K562 (cell line): ENCODE measurements at regions not wholly inside any gene's neighbourhood (a gene's known extent, or its start where the extent isn't known, plus 50 kb on each side); places are given as distances from the start of the nearest gene placed in this dataset.

Experiments
- ATAC-seq: fragments of 200-7000 bp; cut with Tn5 transposase; 3 replicates; pipeline ENCODE4 v1.9.1; 2020; ENCODE audit warnings: moderate library complexity
- BruUV-seq: library from RNA; stranded (reverse); fragments of 400-500 nt; replicated peaks from 2 replicates; lab custom pipeline; 2021; lab: Mats Ljungman, UMichigan
- CTCF ChIA-PET: fragments of 300-600 bp; formaldehyde crosslinking; extraction: SDS; loops from one replicate; lab custom pipeline; 2021; ENCODE audit warnings: low intra/inter-chr PET ratio; lab: Yijun Ruan, JAX
- POLR2A ChIA-PET: fragments of 300-600, 350-650 bp; sonication (Branson Sonifier 250); formaldehyde crosslinking; extraction: SDS; loops from one replicate; lab custom pipeline; 2021; ENCODE audit warnings: antibody characterized with exemption, inconsistent platforms; lab: Yijun Ruan, JAX
- DNase-seq, 4 experiments: peaks; one replicate each; pipeline versions ENCODE4 v3.0.0 to v3.0.0-alpha.2; 2011 to 2018; ENCODE audit warnings: low spot score in 3 of 4, mixed read lengths in 3 of 4; ENCODE audit errors: extremely low read depth in 1 of 4
- FAIRE-seq: peaks from 2 replicates; lab custom pipeline; 2011; peaks lifted over from hg19 to GRCh38; lab: Jason Lieb, UNC
- H2AFZ ChIP-seq: 2 replicates; pipeline ENCODE4 v1.6.0; 2011; ENCODE audit warnings: low read depth, low read length, control low read depth, inconsistent platforms
- H3K27ac ChIP-seq: fragments of 200-600 bp; 3 replicates; pipeline ENCODE4 v1.8.0; 2011; ENCODE audit warnings: low read depth, mild to moderate bottlenecking, control low read depth, inconsistent platforms, low read length, moderate library complexity, mixed read lengths; ENCODE audit errors: extremely low read depth
- H3K27me3 ChIP-seq, 2 experiments: fragments of 300-600 bp in 1 of 2; 2 replicates in 1 of 2; 3 replicates in 1 of 2; pipeline versions ENCODE4 v1.6.0 to v1.8.0; 2011; ENCODE audit warnings: inconsistent platforms in 2 of 2, low read length in 2 of 2, mild to moderate bottlenecking in 1 of 2, mixed read lengths in 1 of 2, moderate library complexity in 1 of 2; ENCODE audit not compliant: control insufficient read depth in 2 of 2, insufficient read depth in 2 of 2
- H3K36me3 ChIP-seq: fragments of 300-600 bp; 3 replicates; pipeline ENCODE4 v1.8.0; 2011; ENCODE audit warnings: mild to moderate bottlenecking, low read length, inconsistent platforms; ENCODE audit not compliant: control insufficient read depth, insufficient read depth
- H3K4me1 ChIP-seq, 2 experiments: fragments of 200-600 bp in 1 of 2; replicated peaks in 1 of 2; 2 replicates in 1 of 2; 3 replicates in 1 of 2; pipeline versions ENCODE4 v1.5.1 to v1.8.0; 2011; ENCODE audit warnings: inconsistent platforms in 2 of 2, low read length in 2 of 2, mild to moderate bottlenecking in 1 of 2, mixed read lengths in 1 of 2, moderate library complexity in 1 of 2; ENCODE audit not compliant: control insufficient read depth in 2 of 2, insufficient read depth in 2 of 2
- H3K4me2 ChIP-seq: 2 replicates; pipeline ENCODE4 v1.6.1; 2011; ENCODE audit warnings: low read length, control low read depth, inconsistent platforms, mixed read lengths; ENCODE audit not compliant: insufficient read depth
- H3K4me3 ChIP-seq: fragments of 200-600 bp; sonication (generic), shearing (Covaris generic); 2 replicates; pipeline ENCODE4 v1.5.1; 2016; ENCODE audit warnings: control low read depth, inconsistent platforms
- H3K79me2 ChIP-seq: fragments of 200-600 bp; 3 replicates; pipeline ENCODE4 v1.8.0; 2011; ENCODE audit warnings: low read length, inconsistent platforms; ENCODE audit not compliant: control insufficient read depth, insufficient read depth
- H3K9ac ChIP-seq, 2 experiments: 2 replicates each; pipeline versions ENCODE4 v1.6.0 to v1.6.1; 2011; ENCODE audit warnings: low read depth in 2 of 2, low read length in 2 of 2, control low read depth in 1 of 2, inconsistent platforms in 1 of 2, mild to moderate bottlenecking in 1 of 2, mixed read lengths in 1 of 2; ENCODE audit not compliant: insufficient read depth in 1 of 2
- H3K9me1 ChIP-seq: one replicate; pipeline ENCODE4 v1.6.0; 2011; ENCODE audit warnings: inconsistent platforms, mild to moderate bottlenecking, low read length, moderate library complexity; ENCODE audit not compliant: control insufficient read depth, insufficient read depth
- H3K9me3 ChIP-seq: replicated peaks from 2 replicates; pipeline ENCODE4 v1.5.1; 2011; ENCODE audit warnings: low read depth, low read length, inconsistent platforms; ENCODE audit not compliant: control insufficient read depth, insufficient read depth
- H4K20me1 ChIP-seq: replicated peaks from 2 replicates; pipeline ENCODE4 v1.6.1; 2011; ENCODE audit warnings: low read length, inconsistent platforms, mixed read lengths; ENCODE audit not compliant: control insufficient read depth, insufficient read depth
- BRD9 ChIP-seq: fragments of 450-650 bp; IDR thresholded peaks from 2 replicates; pipeline ENCODE4 v1.6.1; 2018; ENCODE audit warnings: low read depth; ENCODE audit not compliant: partially characterized antibody
- CBX1 ChIP-seq: sonication (generic); IDR thresholded peaks from 2 replicates; pipeline ENCODE4 v1.6.1; 2016; ENCODE audit warnings: antibody characterized with exemption, low read depth, mild to moderate bottlenecking
- DACH1 ChIP-seq: fragments of 450-650 bp; IDR thresholded peaks from 2 replicates; pipeline ENCODE4 v1.6.1; 2018; ENCODE audit not compliant: partially characterized antibody
- E2F1 ChIP-seq: sonication (generic); formaldehyde crosslinking; IDR thresholded peaks from 2 replicates; pipeline ENCODE4 v1.8.1; 2023; ENCODE audit warnings: mild to moderate bottlenecking, missing genetic modification reagents, moderate library complexity
- KDM5B ChIP-seq: fragments of 200-600 bp; sonication (generic); IDR thresholded peaks from 2 replicates; pipeline ENCODE4 v1.6.1; 2012; ENCODE audit warnings: low read depth, mild to moderate bottlenecking, moderate library complexity, low read length, control low read depth, inconsistent platforms; ENCODE audit not compliant: insufficient replicate concordance
- KLF13 ChIP-seq: fragments of 450-650 bp; IDR thresholded peaks from 2 replicates; pipeline ENCODE4 v1.6.1; 2016; ENCODE audit warnings: missing genetic modification characterization, low read depth, mild to moderate bottlenecking, missing compliant biosample characterization, moderate library complexity, borderline replicate concordance
- PHF8 ChIP-seq: fragments of 200-600 bp; sonication (generic); IDR thresholded peaks from 2 replicates; pipeline ENCODE4 v1.6.1; 2012; ENCODE audit warnings: mixed run types, mild to moderate bottlenecking, inconsistent platforms, low read length, moderate library complexity, borderline replicate concordance
- RUNX1 ChIP-seq: sonication (generic); IDR thresholded peaks from 2 replicates; pipeline ENCODE4 v1.6.1; 2016; ENCODE audit warnings: antibody characterized with exemption, low read depth
- SMARCB1 ChIP-seq: IDR thresholded peaks from 2 replicates; pipeline ENCODE4 v1.6.1; 2011; ENCODE audit warnings: improper control_type of control experiment, low read depth; ENCODE audit not compliant: insufficient read length
- SPI1 ChIP-seq: IDR thresholded peaks from 2 replicates; pipeline ENCODE4 v1.6.1; 2011; ENCODE audit warnings: low read depth, low read length, control low read depth, borderline replicate concordance
- TEAD2 ChIP-seq: fragments of 450-650 bp; IDR thresholded peaks from 2 replicates; pipeline ENCODE4 v1.6.1; 2016; ENCODE audit warnings: missing genetic modification characterization, control low read depth, missing compliant biosample characterization
- ZBTB33 ChIP-seq: sonication (generic); formaldehyde crosslinking; IDR thresholded peaks from 2 replicates; pipeline ENCODE4 v1.8.1; 2023; ENCODE audit warnings: mild to moderate bottlenecking, missing genetic modification reagents
- WGBS: fragments of 100-300 bp; shearing (Covaris generic); methylation state at CpG from one replicate; pipeline ENCODE4 v1.1.6; 2016; ENCODE audit warnings: low coverage, mixed read lengths; ENCODE audit not compliant: insufficient coverage; ENCODE audit errors: missing lambda C conversion rate; 5-methylcytosine and 5-hydroxymethylcytosine counted together
- in situ Hi-C: fragments of 300-500 bp; cut with MboI; formaldehyde crosslinking; loops from 4 replicates; pipeline ENCODE4 v1.15.0; 2018; ENCODE audit warnings: inconsistent platforms, mixed read lengths
- intact Hi-C: fragments of 100-400 bp; cut with micrococcal nuclease; formaldehyde crosslinking; loops from 2 replicates; pipeline ENCODE4 v1.14.2; 2022
- TF ChIP-seq, protein P1 (sequence below): conservative IDR thresholded peaks from 2 replicates; pipeline ENCODE4 v1.6.1; 2011; ENCODE audit warnings: low read depth, mild to moderate bottlenecking, low read length; ENCODE audit not compliant: control insufficient read depth
- TF ChIP-seq, protein P2 (sequence below): sonication (generic); formaldehyde crosslinking; IDR thresholded peaks from 2 replicates; pipeline ENCODE4 v1.4.0; 2020; ENCODE audit warnings: mild to moderate bottlenecking, missing genetic modification reagents

DNA sequence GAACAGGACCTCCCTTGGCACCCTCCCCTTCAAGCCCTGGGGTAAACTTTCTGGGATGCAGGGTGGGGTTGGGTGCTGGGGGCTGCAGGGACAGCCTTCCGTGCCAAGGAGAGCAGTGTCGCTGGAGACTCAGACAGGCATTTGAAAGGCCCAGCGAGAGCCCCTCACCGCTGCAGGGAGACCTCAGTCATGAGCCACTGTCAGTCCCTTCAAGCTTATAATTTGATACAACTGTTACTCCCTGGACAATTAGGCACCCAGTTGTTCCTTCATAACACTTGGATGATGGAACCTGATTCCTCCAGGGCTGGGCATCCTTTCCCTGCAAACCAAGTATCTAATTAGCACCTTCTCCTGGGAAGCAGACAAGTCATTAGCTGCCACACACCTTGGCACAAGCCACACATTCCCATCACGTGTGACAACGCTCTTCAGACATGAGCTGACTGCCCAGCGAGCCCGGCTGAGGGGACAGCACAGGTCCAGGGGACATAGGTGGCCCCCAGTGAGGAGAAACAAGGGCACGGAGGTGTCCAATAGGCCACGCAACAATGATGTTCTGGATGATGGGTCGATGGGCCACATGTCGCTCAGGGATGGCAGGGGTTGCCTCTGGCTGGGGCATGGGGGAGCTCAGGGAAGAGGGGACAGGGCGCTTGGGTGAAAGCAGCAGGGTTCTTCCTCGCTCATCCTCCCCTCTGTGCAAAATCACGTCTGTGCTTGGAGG lies 59.6 kb downstream of the KCNF1 start:
- BruUV-seq = no TSS peak
- no peaks in the 10 kb centered on the region for H3K4me1 ChIP-seq
- FAIRE-seq (no peak), ATAC-seq (no peak), DNase-seq (no peak)
- ChIA-PET CTCF (no interaction called here), POLR2A (interaction anchor here (0.6 kb wide), 1 partner anchor 9 kb away, joined by 4 read pairs; no protein-coding TSS in a partner anchor)
- H2AFZ ChIP-seq = no peak overlapping the region
- no peak overlapping the region for H3K4me3 ChIP-seq
- under 1% methylated on average over 13 of the region's 15 CpGs for WGBS
- no peaks in the 10 kb centered on the region for H3K79me2 ChIP-seq
- in situ Hi-C loops = no loop called here
- intact Hi-C loops = loop anchor here (10.0 kb wide), 1 partner anchor 153 kb away; no protein-coding TSS in a partner anchor
- H3K27ac ChIP-seq = no peak overlapping the region
- peaks cover 12 to 51% of the 10 kb centered on the region in 2 experiments for H3K27me3 ChIP-seq
- H4K20me1 ChIP-seq = no peaks in the 10 kb centered on the region
- no peaks in the 10 kb centered on the region for H3K9me3 ChIP-seq
- no peak overlapping the region for H3K9ac ChIP-seq
- no peaks in the 10 kb centered on the region for H3K9me1 ChIP-seq
- TF ChIP-seq, protein P1, sequence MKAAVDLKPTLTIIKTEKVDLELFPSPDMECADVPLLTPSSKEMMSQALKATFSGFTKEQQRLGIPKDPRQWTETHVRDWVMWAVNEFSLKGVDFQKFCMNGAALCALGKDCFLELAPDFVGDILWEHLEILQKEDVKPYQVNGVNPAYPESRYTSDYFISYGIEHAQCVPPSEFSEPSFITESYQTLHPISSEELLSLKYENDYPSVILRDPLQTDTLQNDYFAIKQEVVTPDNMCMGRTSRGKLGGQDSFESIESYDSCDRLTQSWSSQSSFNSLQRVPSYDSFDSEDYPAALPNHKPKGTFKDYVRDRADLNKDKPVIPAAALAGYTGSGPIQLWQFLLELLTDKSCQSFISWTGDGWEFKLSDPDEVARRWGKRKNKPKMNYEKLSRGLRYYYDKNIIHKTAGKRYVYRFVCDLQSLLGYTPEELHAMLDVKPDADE = no peak
- no peak for TF ChIP-seq PHF8
- no peak for TF ChIP-seq ZBTB33
- no peak for TF ChIP-seq CBX1
- TF ChIP-seq SMARCB1 = no peak
- no peak for TF ChIP-seq E2F1
- TF ChIP-seq, protein P2, sequence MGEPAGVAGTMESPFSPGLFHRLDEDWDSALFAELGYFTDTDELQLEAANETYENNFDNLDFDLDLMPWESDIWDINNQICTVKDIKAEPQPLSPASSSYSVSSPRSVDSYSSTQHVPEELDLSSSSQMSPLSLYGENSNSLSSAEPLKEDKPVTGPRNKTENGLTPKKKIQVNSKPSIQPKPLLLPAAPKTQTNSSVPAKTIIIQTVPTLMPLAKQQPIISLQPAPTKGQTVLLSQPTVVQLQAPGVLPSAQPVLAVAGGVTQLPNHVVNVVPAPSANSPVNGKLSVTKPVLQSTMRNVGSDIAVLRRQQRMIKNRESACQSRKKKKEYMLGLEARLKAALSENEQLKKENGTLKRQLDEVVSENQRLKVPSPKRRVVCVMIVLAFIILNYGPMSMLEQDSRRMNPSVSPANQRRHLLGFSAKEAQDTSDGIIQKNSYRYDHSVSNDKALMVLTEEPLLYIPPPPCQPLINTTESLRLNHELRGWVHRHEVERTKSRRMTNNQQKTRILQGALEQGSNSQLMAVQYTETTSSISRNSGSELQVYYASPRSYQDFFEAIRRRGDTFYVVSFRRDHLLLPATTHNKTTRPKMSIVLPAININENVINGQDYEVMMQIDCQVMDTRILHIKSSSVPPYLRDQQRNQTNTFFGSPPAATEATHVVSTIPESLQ = no peak
- TF ChIP-seq TEAD2 (tag) = no peak
- no peak for TF ChIP-seq DACH1
- TF ChIP-seq RUNX1 = no peak
- TF ChIP-seq KDM5B = no peak
- no peak for TF ChIP-seq SPI1
- TF ChIP-seq BRD9 = no peak
- TF ChIP-seq KLF13 (tag) = no peak
- TF ChIP-seq, all 486 proteins: peak for 0
- no peaks in the 10 kb centered on the region for H3K36me3 ChIP-seq
- H3K4me2 ChIP-seq = no peak overlapping the region
